COLO829 (cell line): ENCODE measurements at regions not wholly inside any gene's neighbourhood (a gene's known extent, or its start where the extent isn't known, plus 50 kb on each side); places are given as distances from the start of the nearest gene placed in this dataset.

ENCODE experiments used
- DNase-seq: peaks from one replicate; pipeline ENCODE4 v3.0.0; 2012; ENCODE audit warnings: low spot score

GRCh38 chr2:158905784-158906183 is 62.7 kb upstream of the TANC1 start:
- DNase-seq: no peak

GRCh38 chr2:158907926-158908456 is 60.4 kb upstream of the TANC1 start:
- DNase-seq: no peak

- no peak for DNase-seq
These were observed 56.3 kb upstream of the TANC1 start for GRCh38 chr2:158912112-158912511.

GRCh38 chr2:158912765-158913164 is 55.7 kb upstream of the TANC1 start:
- no peak for DNase-seq

GRCh38 chr2:158914066-158914465 is 54.4 kb upstream of the TANC1 start:
- DNase-seq: no peak

- DNase-seq: no peak
These were observed 53.7 kb upstream of the TANC1 start for GRCh38 chr2:158914731-158915130.

GRCh38 chr2:158917121-158917520 is 51.3 kb upstream of the TANC1 start:
- DNase-seq: no peak

- DNase-seq: no peak
These were observed 50.0 kb upstream of the TANC1 start for GRCh38 chr2:158918452-158918851.
